ENCODE measurements at regions not wholly inside any gene's neighbourhood (a gene's known extent, or its start where the extent isn't known, plus 50 kb on each side); places are given as distances from the start of the nearest gene placed in this dataset.

DNA sequence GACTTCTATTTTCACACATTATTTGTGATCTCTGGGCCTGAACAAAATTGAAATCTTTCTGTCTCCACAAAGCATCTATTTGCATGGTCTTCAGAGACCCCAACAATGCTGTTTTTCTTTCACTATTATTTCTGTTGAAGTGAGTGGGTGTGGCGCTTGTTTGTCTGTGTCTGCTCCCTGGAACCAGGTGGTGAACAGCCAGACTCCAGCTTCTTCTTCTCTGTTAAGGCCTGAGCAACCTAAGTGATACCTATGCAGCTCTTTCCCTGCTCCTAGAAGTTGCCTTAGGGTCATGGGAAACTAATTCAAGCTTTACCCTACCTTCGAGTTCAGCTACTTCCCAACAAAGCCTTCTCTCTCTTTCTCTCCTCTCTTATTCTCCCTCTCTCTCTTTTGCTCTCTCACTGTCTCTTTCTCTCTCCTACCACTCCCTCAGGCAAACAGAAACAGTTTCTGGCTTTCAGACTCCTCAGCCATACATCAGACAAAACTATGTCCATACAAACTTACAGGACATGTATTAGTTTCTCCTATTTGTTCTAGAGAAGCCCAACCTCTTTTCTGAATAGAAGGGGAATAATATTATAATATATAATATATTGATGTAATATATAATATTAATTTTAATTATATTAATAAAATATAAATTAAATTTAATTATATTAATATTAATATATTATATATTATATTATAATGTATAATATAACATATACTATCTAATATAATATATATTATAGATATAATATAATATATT is 552.5 kb downstream of the DSC3 start:
- intact Hi-C loops (cut with DNase I): no loop called here
- no peak for ATAC-seq
- Histone ChIP-seq H3K9me3 (no peaks in the 10 kb centered on the region), H3K4me1 (no peaks in the 10 kb centered on the region), H3K27me3 (no peaks in the 10 kb centered on the region), H3K36me3 (no peaks in the 10 kb centered on the region), H3K4me3 (no peak overlapping the region), H3K27ac (no peak overlapping the region)
- DNase-seq: no peak
- TF ChIP-seq, protein P1, sequence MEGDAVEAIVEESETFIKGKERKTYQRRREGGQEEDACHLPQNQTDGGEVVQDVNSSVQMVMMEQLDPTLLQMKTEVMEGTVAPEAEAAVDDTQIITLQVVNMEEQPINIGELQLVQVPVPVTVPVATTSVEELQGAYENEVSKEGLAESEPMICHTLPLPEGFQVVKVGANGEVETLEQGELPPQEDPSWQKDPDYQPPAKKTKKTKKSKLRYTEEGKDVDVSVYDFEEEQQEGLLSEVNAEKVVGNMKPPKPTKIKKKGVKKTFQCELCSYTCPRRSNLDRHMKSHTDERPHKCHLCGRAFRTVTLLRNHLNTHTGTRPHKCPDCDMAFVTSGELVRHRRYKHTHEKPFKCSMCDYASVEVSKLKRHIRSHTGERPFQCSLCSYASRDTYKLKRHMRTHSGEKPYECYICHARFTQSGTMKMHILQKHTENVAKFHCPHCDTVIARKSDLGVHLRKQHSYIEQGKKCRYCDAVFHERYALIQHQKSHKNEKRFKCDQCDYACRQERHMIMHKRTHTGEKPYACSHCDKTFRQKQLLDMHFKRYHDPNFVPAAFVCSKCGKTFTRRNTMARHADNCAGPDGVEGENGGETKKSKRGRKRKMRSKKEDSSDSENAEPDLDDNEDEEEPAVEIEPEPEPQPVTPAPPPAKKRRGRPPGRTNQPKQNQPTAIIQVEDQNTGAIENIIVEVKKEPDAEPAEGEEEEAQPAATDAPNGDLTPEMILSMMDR (IDR thresholded peaks at IDR 0.05): no peak

DNA sequence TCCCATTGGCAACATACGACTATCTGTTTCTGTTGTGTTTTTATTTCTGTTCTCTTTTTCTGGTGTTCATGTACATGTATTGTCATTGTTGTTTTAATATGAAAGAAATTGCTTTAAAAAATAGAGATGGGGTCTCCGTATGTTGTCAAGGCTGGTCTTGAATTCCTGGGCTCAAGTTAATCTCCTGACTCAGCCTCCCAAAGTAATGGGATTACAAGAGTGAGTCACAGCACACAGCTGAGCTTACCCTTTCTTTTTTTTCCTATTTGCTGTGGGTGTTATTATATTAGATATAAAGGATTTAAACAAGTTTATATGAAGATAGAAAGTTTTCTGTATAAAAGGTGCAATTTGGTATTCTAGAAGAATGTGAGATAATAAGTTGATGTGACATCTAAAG is 554.6 kb downstream of the DSC3 start:
- no peak for ATAC-seq

GRCh38 chr18:30486856-30487255 is 555.7 kb downstream of the DSC3 start:
- TF ChIP-seq, protein P1 (IDR thresholded peaks at IDR 0.05): no peak
- intact Hi-C loops (cut with DNase I): no loop called here
- no peaks in the 10 kb centered on the region for H3K27me3 ChIP-seq
- H3K36me3 ChIP-seq: no peaks in the 10 kb centered on the region
- no peak for ATAC-seq
- H3K4me3 ChIP-seq: no peak overlapping the region
- no peak for DNase-seq
- H3K27ac ChIP-seq: no peak overlapping the region
- H3K4me1 ChIP-seq: no peaks in the 10 kb centered on the region
- no peaks in the 10 kb centered on the region for H3K9me3 ChIP-seq

More for the DNA sequence above, 554.6 kb downstream of the DSC3 start:
- Histone ChIP-seq H3K36me3 (no peaks in the 10 kb centered on the region), H3K27ac (no peak overlapping the region), H3K9me3 (no peaks in the 10 kb centered on the region), H3K27me3 (no peaks in the 10 kb centered on the region), H3K4me3 (no peak overlapping the region), H3K4me1 (no peaks in the 10 kb centered on the region)
- DNase-seq: no peak
- TF ChIP-seq, protein P1 (IDR thresholded peaks at IDR 0.05): no peak
- intact Hi-C loops (cut with DNase I): no loop called here

DNA sequence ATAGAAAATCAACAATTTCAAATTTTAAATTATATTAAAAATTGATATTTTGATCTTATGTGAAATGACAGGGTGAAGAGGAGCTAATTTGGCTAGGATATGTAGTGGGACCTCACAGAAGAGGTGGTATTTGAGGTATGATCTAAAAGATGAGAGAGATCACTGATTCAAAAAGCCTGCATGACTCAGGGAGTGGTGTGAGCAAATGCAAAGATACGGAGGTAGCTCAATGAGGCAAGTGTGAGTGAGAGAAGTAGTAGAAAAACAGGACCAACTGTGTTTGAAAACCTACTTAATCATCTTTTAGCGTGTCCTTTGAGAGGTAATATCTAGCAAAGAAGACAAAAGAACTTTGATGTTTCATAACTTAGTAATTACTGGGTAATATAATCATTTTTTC is 557.5 kb downstream of the DSC3 start:
- intact Hi-C loops (cut with DNase I): no loop called here
- DNase-seq (no peak), ATAC-seq (no peak)
- H3K4me1 ChIP-seq: no peaks in the 10 kb centered on the region
- TF ChIP-seq, protein P1 (IDR thresholded peaks at IDR 0.05): no peak
- no peak overlapping the region for H3K27ac ChIP-seq
- H3K36me3 ChIP-seq: no peaks in the 10 kb centered on the region
- H3K4me3 ChIP-seq: no peak overlapping the region
- H3K27me3 ChIP-seq: no peaks in the 10 kb centered on the region
- no peaks in the 10 kb centered on the region for H3K9me3 ChIP-seq

- intact Hi-C loops (cut with DNase I): no loop called here
- no peak for ATAC-seq
- Histone ChIP-seq H3K4me1 (no peaks in the 10 kb centered on the region), H3K4me3 (no peak overlapping the region), H3K27ac (no peak overlapping the region), H3K27me3 (no peaks in the 10 kb centered on the region), H3K36me3 (no peaks in the 10 kb centered on the region), H3K9me3 (no peaks in the 10 kb centered on the region)
- TF ChIP-seq, protein P1 (IDR thresholded peaks at IDR 0.05): no peak
- DNase-seq: no peak
Measured at GRCh38 chr18:30481871-30482270, 560.7 kb downstream of the DSC3 start.

DNA sequence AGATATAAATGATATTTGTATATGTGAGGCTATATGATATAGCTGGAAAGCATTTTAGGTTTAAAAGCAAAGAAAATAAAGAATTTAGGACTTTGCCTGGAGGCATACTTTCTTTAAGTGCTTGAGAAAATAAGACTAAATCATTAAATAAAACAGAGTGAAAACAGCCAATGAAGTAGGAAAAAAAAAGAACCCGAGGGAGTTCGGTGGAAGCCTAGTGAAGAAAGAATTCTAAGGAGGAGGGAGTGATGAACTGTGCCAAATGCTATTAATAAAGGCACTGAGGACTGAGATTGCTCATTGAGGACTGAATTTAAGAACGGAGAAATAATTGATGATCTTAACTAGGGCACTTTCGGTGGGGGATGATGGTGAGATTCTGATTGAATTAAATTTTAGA is 573.5 kb downstream of the DSC3 start:
- no peak for DNase-seq
- H3K4me1 ChIP-seq: no peaks in the 10 kb centered on the region
- no peak for ATAC-seq
- intact Hi-C loops (cut with DNase I): no loop called here
- H3K27me3 ChIP-seq: no peaks in the 10 kb centered on the region
- no peaks in the 10 kb centered on the region for H3K36me3 ChIP-seq
- no peak overlapping the region for H3K4me3 ChIP-seq
- H3K27ac ChIP-seq: no peak overlapping the region
- TF ChIP-seq, protein P1 (IDR thresholded peaks at IDR 0.05): no peak
- H3K9me3 ChIP-seq: no peaks in the 10 kb centered on the region

All from upper lobe of right lung (tissue), 1 donor.